H1 (cell line): ENCODE measurements at regions not wholly inside any gene's neighbourhood (a gene's known extent, or its start where the extent isn't known, plus 50 kb on each side); places are given as distances from the start of the nearest gene placed in this dataset.

ENCODE experiments used
- CBX8 ChIP-seq: fragments of 300-800, 300-1000 bp; sonication (generic); IDR thresholded peaks from 2 replicates; pipeline ENCODE4 v1.7.1; 2016; ENCODE audit warnings: low read depth, low read length, borderline replicate concordance
- CEBPB ChIP-seq: IDR thresholded peaks from 2 replicates; pipeline ENCODE4 v1.6.1; 2012; ENCODE audit warnings: low read depth, low read length
- CHD2 ChIP-seq: IDR thresholded peaks from 2 replicates; pipeline ENCODE4 v1.6.1; 2012; ENCODE audit warnings: low read length, improper control_type of control experiment
- EP300 ChIP-seq, 2 experiments: IDR thresholded peaks; 1 replicate in 1 of 2; 2 replicates in 1 of 2; pipeline ENCODE4 v1.6.1; 2011 to 2012; ENCODE audit warnings: low read depth in 2 of 2, low read length in 2 of 2, mild to moderate bottlenecking in 2 of 2, borderline replicate concordance in 1 of 2, inconsistent platforms in 1 of 2, moderate library complexity in 1 of 2
- HDAC6 ChIP-seq: IDR thresholded peaks from one replicate; pipeline ENCODE4 v1.7.1; 2012; ENCODE audit warnings: low read depth, mild to moderate bottlenecking, inconsistent platforms, low read length, moderate library complexity
- JUND ChIP-seq: IDR thresholded peaks from 2 replicates; pipeline ENCODE4 v1.6.1; 2011; ENCODE audit warnings: mild to moderate bottlenecking, improper control_type of control experiment, low read length
- KDM5A ChIP-seq: fragments of 200-600 bp; IDR thresholded peaks from 2 replicates; pipeline ENCODE4 v1.7.1; 2012; ENCODE audit warnings: mild to moderate bottlenecking, low read length, inconsistent platforms, mixed read lengths
- MAFK ChIP-seq: IDR thresholded peaks from 2 replicates; pipeline ENCODE4 v1.6.1; 2012; ENCODE audit warnings: low read depth, mild to moderate bottlenecking, improper control_type of control experiment, low read length
- RFX5 ChIP-seq: IDR thresholded peaks from 2 replicates; pipeline ENCODE4 v1.6.1; 2011; ENCODE audit warnings: low read depth, low read length, improper control_type of control experiment, borderline replicate concordance
- RNF2 ChIP-seq: fragments of 200-900, 300-1000 bp; sonication (generic); IDR thresholded peaks from 2 replicates; pipeline ENCODE4 v1.7.1; 2016; ENCODE audit warnings: borderline replicate concordance, low read depth, mild to moderate bottlenecking, antibody characterized with exemption, low read length; ENCODE audit not compliant: poor library complexity, severe bottlenecking; ENCODE audit errors: missing control alignments
- SRF ChIP-seq: IDR thresholded peaks from 2 replicates; pipeline ENCODE4 v1.6.1; 2011; ENCODE audit warnings: mild to moderate bottlenecking, low read depth, low read length, moderate library complexity
- TF ChIP-seq, protein P1 (sequence below), 3 experiments: IDR thresholded peaks; 1 replicate in 2 of 3; 2 replicates in 1 of 3; pipeline versions ENCODE4 v1.5.1 to v1.6.1; 2011; ENCODE audit warnings: low read length in 3 of 3, mild to moderate bottlenecking in 3 of 3, inconsistent platforms in 2 of 3, low read depth in 1 of 3, moderate library complexity in 1 of 3; ENCODE audit not compliant: insufficient read depth in 1 of 3; ENCODE audit errors: control extremely low read depth in 1 of 3
- TF ChIP-seq, protein P2 (sequence below): IDR thresholded peaks from 2 replicates; pipeline ENCODE4 v1.6.1; 2012; ENCODE audit warnings: inconsistent platforms

DNA sequence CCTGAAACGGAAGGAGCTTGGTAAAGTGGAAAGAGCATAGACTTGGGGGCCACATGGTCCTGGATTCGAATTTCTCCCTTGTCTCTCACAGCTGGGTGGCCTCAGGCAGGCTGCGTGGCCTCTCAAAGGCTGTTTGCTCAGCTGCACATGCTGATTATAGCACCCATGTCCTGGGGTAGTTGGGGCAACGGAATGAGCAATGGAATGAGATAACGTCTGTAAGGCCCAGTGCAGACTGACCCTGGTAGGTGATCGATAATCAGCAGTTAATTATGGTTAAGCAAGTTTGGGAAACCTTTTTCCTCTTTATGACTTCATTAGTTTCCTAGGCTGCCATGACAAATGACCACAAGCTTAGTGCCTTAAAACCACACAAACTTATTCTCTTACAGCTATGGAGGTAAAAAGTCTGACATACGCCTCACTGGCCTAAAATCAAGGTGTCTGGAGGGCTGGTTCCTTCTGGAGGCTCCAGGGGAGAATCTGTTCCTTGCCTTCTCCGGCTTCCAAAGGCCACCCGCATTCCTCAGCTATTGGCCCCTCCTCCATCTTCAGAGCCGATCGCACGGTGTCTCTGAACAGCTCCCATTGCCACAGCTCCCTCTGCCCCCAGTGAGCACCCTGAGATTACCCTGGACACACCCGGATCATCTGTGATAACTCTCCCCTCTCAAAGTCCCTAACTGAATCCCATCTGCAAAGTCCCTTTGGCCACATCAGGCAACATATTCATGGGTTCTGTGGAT lies 294.9 kb upstream of the FOXF1 start:
- TF ChIP-seq RNF2 (no peak), MAFK (no peak), CEBPB (no peak), HDAC6 (no peak), EP300 (IDR thresholded peaks at IDR 0.05; ENCODE audit: borderline replicate concordance in 1 of 2, low read depth in 2 of 2, low read length in 2 of 2) (no peak), JUND (no peak), SRF (no peak), CBX8 (no peak), RFX5 (no peak), KDM5A (no peak), CHD2 (no peak)
- TF ChIP-seq, protein P1, sequence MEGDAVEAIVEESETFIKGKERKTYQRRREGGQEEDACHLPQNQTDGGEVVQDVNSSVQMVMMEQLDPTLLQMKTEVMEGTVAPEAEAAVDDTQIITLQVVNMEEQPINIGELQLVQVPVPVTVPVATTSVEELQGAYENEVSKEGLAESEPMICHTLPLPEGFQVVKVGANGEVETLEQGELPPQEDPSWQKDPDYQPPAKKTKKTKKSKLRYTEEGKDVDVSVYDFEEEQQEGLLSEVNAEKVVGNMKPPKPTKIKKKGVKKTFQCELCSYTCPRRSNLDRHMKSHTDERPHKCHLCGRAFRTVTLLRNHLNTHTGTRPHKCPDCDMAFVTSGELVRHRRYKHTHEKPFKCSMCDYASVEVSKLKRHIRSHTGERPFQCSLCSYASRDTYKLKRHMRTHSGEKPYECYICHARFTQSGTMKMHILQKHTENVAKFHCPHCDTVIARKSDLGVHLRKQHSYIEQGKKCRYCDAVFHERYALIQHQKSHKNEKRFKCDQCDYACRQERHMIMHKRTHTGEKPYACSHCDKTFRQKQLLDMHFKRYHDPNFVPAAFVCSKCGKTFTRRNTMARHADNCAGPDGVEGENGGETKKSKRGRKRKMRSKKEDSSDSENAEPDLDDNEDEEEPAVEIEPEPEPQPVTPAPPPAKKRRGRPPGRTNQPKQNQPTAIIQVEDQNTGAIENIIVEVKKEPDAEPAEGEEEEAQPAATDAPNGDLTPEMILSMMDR (IDR thresholded peaks at IDR 0.05; ENCODE audit: control extremely low read depth in 1 of 3, insufficient read depth in 1 of 3, low read depth in 1 of 3, low read length in 3 of 3), result no peak
- TF ChIP-seq, protein P2, sequence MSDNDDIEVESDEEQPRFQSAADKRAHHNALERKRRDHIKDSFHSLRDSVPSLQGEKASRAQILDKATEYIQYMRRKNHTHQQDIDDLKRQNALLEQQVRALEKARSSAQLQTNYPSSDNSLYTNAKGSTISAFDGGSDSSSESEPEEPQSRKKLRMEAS, result no peak
